ENCODE measurements at regions not wholly inside any gene's neighbourhood (a gene's known extent, or its start where the extent isn't known, plus 50 kb on each side); places are given as distances from the start of the nearest gene placed in this dataset.

DNA sequence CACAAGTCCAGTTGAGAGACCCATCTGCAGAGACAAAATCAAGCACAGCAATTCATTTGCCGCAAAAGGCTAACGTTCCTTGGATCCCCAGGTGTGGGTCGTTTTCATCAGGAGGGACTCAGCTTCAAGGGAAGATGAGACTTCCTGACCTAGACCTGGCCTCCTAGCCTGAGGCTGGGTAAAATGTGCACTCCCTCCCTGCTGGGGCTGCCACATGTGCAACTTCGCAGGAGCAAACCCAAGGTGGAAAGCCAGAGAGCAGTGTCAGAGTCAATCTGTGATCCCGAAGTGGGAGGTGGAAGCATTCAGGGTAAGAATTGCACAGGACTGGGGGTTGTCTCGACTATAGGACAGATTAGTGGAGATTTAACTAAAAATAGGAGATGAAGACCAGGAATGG lies 164.7 kb upstream of the UMPS start:
- TF ChIP-seq CTCF (conservative IDR thresholded peaks at IDR 0.05; ENCODE audit: low read length) (no peak), EZH2phosphoT487 (IDR thresholded peaks at IDR 0.05; ENCODE audit: borderline replicate concordance, low read depth, low read length) (no peak)

Measured in OCI-LY7 (cell line).